ENCODE measurements at regions not wholly inside any gene's neighbourhood (a gene's known extent, or its start where the extent isn't known, plus 50 kb on each side); places are given as distances from the start of the nearest gene placed in this dataset.

DNA sequence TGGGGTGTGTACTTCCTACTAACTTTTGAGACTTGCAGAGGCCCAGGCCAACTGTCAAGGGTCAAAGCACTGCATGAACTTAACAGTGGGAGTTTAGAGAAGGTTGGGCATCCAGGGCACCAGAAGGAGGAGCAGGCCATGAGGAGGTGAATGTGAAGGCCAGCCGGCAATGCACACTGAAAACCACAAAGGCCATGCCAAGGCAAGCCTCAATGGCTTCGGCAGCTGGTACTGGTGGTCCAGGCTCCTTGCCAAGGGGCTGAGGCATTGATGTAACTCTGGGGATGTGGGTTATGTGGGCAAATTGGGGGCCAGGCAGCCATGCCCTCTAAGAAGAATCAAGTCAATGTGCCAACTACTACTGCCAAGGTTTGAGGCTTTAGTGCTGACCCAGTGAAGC, 222.4 kb downstream of the UNC5CL start:
- DNase-seq, result peak; percentile 21
- WGBS, 2 experiments (ENCODE audit: insufficient coverage in 1 of 2, insufficient read length in 1 of 2), result 93 to 100% methylated on average over 2 of the region's 2 CpGs
- H3K4me1 Mint-ChIP-seq, result no peaks in the 10 kb centered on the region
- no peak overlapping the region for H3K27ac Mint-ChIP-seq
- H3K27ac ChIP-seq (ENCODE audit: low read depth, low read length), result no peak overlapping the region
- no peaks in the 10 kb centered on the region for H3K4me1 ChIP-seq (ENCODE audit: control insufficient read depth, insufficient read depth, low read length)
- no peaks in the 10 kb centered on the region for H3K36me3 Mint-ChIP-seq (ENCODE audit: low read depth)
- no peaks in the 10 kb centered on the region for H3K27me3 ChIP-seq (ENCODE audit: control insufficient read depth, insufficient read depth, low read length, poor library complexity, severe bottlenecking)
- no peak overlapping the region for H3K4me3 ChIP-seq (ENCODE audit: low read length)
- peaks cover 2% of the 10 kb centered on the region for H3K27me3 Mint-ChIP-seq (ENCODE audit: insufficient read depth)
- no peaks in the 10 kb centered on the region for H3K9me3 ChIP-seq (ENCODE audit: control insufficient read depth, low read length)
- no peak overlapping the region for H3K9ac ChIP-seq (ENCODE audit: extremely low read depth, low read length, poor library complexity, severe bottlenecking)
- TF ChIP-seq, protein P1, sequence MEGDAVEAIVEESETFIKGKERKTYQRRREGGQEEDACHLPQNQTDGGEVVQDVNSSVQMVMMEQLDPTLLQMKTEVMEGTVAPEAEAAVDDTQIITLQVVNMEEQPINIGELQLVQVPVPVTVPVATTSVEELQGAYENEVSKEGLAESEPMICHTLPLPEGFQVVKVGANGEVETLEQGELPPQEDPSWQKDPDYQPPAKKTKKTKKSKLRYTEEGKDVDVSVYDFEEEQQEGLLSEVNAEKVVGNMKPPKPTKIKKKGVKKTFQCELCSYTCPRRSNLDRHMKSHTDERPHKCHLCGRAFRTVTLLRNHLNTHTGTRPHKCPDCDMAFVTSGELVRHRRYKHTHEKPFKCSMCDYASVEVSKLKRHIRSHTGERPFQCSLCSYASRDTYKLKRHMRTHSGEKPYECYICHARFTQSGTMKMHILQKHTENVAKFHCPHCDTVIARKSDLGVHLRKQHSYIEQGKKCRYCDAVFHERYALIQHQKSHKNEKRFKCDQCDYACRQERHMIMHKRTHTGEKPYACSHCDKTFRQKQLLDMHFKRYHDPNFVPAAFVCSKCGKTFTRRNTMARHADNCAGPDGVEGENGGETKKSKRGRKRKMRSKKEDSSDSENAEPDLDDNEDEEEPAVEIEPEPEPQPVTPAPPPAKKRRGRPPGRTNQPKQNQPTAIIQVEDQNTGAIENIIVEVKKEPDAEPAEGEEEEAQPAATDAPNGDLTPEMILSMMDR (conservative IDR thresholded peaks at IDR 0.05), result no peak
- no peaks in the 10 kb centered on the region for H3K9me3 Mint-ChIP-seq
- no peaks in the 10 kb centered on the region for H3K36me3 ChIP-seq (ENCODE audit: control insufficient read depth, insufficient read depth, low read length)
- no peak overlapping the region for H3K4me3 Mint-ChIP-seq

DNA sequence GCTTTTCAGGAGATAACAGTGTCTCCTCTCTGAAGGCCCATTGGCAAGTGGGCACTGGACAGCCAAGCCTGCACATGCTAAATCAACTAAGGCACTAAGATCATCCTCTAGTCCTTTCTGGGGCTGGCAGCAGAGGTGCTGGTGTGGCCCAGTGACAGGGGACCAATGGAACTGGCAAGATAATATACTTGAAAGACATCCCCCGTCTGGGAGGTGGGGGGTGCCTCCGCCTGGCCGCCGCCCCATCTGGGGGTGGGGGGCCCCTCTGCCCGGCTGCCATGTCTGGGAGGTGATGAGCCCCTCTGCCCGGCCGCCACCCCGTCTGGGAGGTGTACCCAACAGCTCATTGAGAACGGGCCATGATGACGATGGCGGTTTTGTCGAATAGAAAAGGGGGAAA, 223.3 kb downstream of the UNC5CL start:
- Mint-ChIP-seq H3K4me3 (no peak overlapping the region), H3K4me1 (no peaks in the 10 kb centered on the region), H3K27me3 (ENCODE audit: insufficient read depth) (peaks cover 2% of the 10 kb centered on the region), H3K36me3 (ENCODE audit: low read depth) (no peaks in the 10 kb centered on the region), H3K27ac (no peak overlapping the region), H3K9me3 (no peaks in the 10 kb centered on the region)
- no peaks in the 10 kb centered on the region for H3K9me3 ChIP-seq (ENCODE audit: control insufficient read depth, low read length)
- no peak overlapping the region for H3K9ac ChIP-seq (ENCODE audit: extremely low read depth, low read length, poor library complexity, severe bottlenecking)
- TF ChIP-seq, protein P1 (conservative IDR thresholded peaks at IDR 0.05), result no peak
- 90 to 100% methylated on average over 3 to 12 of the region's 12 CpGs for WGBS, 2 experiments (ENCODE audit: insufficient coverage in 1 of 2, insufficient read length in 1 of 2)
- H3K27ac ChIP-seq (ENCODE audit: low read depth, low read length), result no peak overlapping the region
- H3K36me3 ChIP-seq (ENCODE audit: control insufficient read depth, insufficient read depth, low read length), result no peaks in the 10 kb centered on the region
- peak; percentile 15 for DNase-seq
- H3K4me3 ChIP-seq (ENCODE audit: low read length), result no peak overlapping the region
- H3K4me1 ChIP-seq (ENCODE audit: control insufficient read depth, insufficient read depth, low read length), result no peaks in the 10 kb centered on the region
- H3K27me3 ChIP-seq (ENCODE audit: control insufficient read depth, insufficient read depth, low read length, poor library complexity, severe bottlenecking), result no peaks in the 10 kb centered on the region

DNA sequence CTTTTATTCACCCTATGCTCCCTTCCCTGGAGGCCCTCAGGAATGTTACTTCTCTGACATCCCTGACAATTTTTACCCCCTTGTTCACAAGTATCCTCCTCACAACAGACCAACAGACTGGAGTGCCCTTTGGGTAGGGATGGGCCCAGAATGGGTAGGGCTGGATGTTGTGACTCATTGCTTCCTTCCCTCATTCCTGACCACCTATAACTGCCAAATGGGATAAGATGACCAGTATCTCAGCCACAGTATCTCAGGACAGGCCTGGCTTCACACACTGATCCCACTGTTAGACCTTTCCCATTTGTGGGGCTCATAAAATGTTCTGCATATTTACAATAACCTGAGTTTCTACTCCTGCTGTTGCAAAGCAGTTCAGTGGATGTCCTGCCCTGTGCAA, 223.0 kb upstream of the LRFN2 start:
- no peak overlapping the region for H3K4me3 Mint-ChIP-seq
- no peaks in the 10 kb centered on the region for H3K9me3 Mint-ChIP-seq
- Histone ChIP-seq H3K9ac (ENCODE audit: extremely low read depth, low read length, poor library complexity, severe bottlenecking) (no peak overlapping the region), H3K9me3 (ENCODE audit: control insufficient read depth, low read length) (no peaks in the 10 kb centered on the region), H3K36me3 (ENCODE audit: control insufficient read depth, insufficient read depth, low read length) (no peaks in the 10 kb centered on the region), H3K27ac (ENCODE audit: low read depth, low read length) (no peak overlapping the region), H3K4me1 (ENCODE audit: control insufficient read depth, insufficient read depth, low read length) (no peaks in the 10 kb centered on the region), H3K27me3 (ENCODE audit: control insufficient read depth, insufficient read depth, low read length, poor library complexity, severe bottlenecking) (no peaks in the 10 kb centered on the region), H3K4me3 (ENCODE audit: low read length) (no peak overlapping the region)
- H3K27ac Mint-ChIP-seq, result no peak overlapping the region
- no peaks in the 10 kb centered on the region for H3K36me3 Mint-ChIP-seq (ENCODE audit: low read depth)
- TF ChIP-seq, protein P1 (conservative IDR thresholded peaks at IDR 0.05), result no peak
- H3K4me1 Mint-ChIP-seq, result no peaks in the 10 kb centered on the region
- H3K27me3 Mint-ChIP-seq (ENCODE audit: insufficient read depth), result peaks cover 3% of the 10 kb centered on the region
- DNase-seq, result peak; percentile 14
